ENCODE measurements at regions not wholly inside any gene's neighbourhood (a gene's known extent, or its start where the extent isn't known, plus 50 kb on each side); places are given as distances from the start of the nearest gene placed in this dataset.

GRCh38 chr2:129906861-129907235, 72.6 kb upstream of the RAB6C start:
- no peak for DNase-seq
- Histone ChIP-seq H3K4me3 (no peak overlapping the region), H3K36me3 (no peaks in the 10 kb centered on the region), H3K4me1 (ENCODE audit: insufficient read depth) (no peaks in the 10 kb centered on the region), H3K27ac (no peak overlapping the region), H3K27me3 (no peaks in the 10 kb centered on the region), H3K9me3 (no peaks in the 10 kb centered on the region)
- TF ChIP-seq, protein P1, sequence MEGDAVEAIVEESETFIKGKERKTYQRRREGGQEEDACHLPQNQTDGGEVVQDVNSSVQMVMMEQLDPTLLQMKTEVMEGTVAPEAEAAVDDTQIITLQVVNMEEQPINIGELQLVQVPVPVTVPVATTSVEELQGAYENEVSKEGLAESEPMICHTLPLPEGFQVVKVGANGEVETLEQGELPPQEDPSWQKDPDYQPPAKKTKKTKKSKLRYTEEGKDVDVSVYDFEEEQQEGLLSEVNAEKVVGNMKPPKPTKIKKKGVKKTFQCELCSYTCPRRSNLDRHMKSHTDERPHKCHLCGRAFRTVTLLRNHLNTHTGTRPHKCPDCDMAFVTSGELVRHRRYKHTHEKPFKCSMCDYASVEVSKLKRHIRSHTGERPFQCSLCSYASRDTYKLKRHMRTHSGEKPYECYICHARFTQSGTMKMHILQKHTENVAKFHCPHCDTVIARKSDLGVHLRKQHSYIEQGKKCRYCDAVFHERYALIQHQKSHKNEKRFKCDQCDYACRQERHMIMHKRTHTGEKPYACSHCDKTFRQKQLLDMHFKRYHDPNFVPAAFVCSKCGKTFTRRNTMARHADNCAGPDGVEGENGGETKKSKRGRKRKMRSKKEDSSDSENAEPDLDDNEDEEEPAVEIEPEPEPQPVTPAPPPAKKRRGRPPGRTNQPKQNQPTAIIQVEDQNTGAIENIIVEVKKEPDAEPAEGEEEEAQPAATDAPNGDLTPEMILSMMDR (IDR thresholded peaks at IDR 0.05), result no peak
- no peak for TF ChIP-seq EP300 (IDR thresholded peaks at IDR 0.05)
- intact Hi-C loops (cut with DNase I), result no loop called here
- WGBS, 3 donors, result 39 to 45% (median 41%) methylated on average over 11 of the region's 11 CpGs

- no peak for DNase-seq
Observed at GRCh38 chr2:129907256-129907998, 72.0 kb upstream of the RAB6C start.

DNA sequence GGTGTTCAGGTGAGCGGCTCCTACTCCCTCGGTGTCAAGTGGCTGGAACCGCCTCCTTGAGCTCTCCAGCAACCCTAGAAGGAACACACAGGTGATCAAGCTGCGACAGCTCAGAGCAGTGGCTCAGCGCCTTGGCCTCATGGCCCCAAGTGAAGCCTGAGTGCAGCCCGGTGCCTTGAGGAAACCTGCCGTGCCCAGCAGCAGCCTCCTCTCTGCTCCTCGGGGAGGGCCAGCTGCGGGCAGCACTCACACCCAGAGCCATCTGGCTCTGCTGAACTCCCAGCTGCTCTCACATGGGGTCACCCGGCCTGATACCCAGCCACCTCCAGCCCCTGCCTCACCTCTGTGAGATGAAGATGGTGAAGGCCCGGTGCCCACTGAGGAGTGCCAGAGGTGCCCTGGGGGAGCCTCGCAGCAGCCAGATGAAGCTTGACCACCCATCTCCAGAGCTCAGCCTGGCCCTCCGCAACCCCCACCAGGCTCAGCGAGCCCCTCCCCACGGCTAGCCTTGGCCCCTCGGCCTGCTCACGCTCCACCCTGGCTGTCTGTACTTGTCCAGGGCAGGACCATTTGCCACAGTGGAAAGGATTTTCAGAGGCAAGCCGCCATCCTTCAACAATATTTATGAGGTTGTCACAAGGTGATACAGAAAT, 70.6 kb upstream of the RAB6C start:
- H3K4me1 ChIP-seq (ENCODE audit: insufficient read depth), result no peaks in the 10 kb centered on the region
- intact Hi-C loops (cut with DNase I), result no loop called here
- no peaks in the 10 kb centered on the region for H3K27me3 ChIP-seq
- no peaks in the 10 kb centered on the region for H3K36me3 ChIP-seq
- TF ChIP-seq, protein P1 (IDR thresholded peaks at IDR 0.05), result no peak
- TF ChIP-seq EP300 (IDR thresholded peaks at IDR 0.05) (no peak), POLR2A (IDR thresholded peaks at IDR 0.05) (no peak)
- H3K4me3 ChIP-seq, result no peak overlapping the region
- WGBS, 3 donors, result 69 to 77% (median 71%) methylated on average over 12 to 18 of the region's 18 CpGs
- H3K9me3 ChIP-seq, result no peaks in the 10 kb centered on the region
- no peak overlapping the region for H3K27ac ChIP-seq
- DNase-seq, result no peak

More at GRCh38 chr2:129907256-129907998, 72.0 kb upstream of the RAB6C start:
- WGBS, 3 donors, result 72 to 81% (median 76%) methylated on average over 13 of the region's 13 CpGs
- no peaks in the 10 kb centered on the region for H3K36me3 ChIP-seq
- no peak overlapping the region for H3K27ac ChIP-seq
- no peaks in the 10 kb centered on the region for H3K9me3 ChIP-seq
- TF ChIP-seq, protein P1 (IDR thresholded peaks at IDR 0.05), result no peak
- TF ChIP-seq EP300 (IDR thresholded peaks at IDR 0.05), result no peak
- H3K27me3 ChIP-seq, result no peaks in the 10 kb centered on the region
- intact Hi-C loops (cut with DNase I), result no loop called here
- H3K4me1 ChIP-seq (ENCODE audit: insufficient read depth), result no peaks in the 10 kb centered on the region
- no peak overlapping the region for H3K4me3 ChIP-seq

DNA sequence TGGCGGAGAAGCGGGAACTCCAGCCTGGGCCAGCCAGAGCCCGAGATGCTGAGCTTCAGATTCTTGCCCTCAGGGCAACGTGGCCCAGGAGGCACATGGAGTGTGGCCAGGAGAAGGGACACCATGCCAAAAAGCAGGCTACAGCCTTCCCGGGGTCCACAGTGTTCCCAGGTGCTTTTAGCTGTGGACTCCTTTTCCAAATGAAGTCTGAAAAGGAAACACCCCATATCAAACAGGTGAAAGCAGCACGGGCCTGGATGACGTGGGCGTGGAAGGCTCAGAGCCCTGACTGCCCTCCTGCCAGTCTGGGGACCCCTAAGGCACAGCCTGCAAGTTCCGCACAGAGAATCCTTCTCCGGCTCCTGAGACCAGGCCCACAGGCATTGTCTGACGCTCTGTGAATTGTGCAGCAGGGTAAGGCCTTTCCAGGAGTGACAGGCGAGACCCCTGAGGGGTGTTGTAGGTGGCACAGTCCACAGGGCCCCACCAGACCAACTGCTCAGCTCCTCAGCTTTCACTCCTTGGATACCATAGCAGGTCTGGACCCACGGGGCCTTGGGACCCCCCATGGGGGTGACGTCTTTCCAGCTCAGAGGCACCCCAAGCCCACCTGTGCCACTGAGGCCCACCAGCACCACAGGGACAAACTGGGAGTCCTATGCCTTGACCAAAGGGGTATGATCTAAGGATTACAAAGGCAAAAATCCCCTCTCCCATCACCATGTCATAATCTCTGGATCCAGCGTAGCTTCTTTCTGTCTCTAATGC, 69.6 kb upstream of the RAB6C start:
- H3K9me3 ChIP-seq, result no peaks in the 10 kb centered on the region
- H3K27ac ChIP-seq, result no peak overlapping the region
- H3K4me1 ChIP-seq (ENCODE audit: insufficient read depth), result no peaks in the 10 kb centered on the region
- TF ChIP-seq, protein P1 (IDR thresholded peaks at IDR 0.05), result no peak
- TF ChIP-seq EP300 (IDR thresholded peaks at IDR 0.05), result no peak
- no peak for TF ChIP-seq POLR2A (IDR thresholded peaks at IDR 0.05)
- 77 to 82% (median 80%) methylated on average over 15 of the region's 15 CpGs for WGBS, 3 donors
- no peaks in the 10 kb centered on the region for H3K27me3 ChIP-seq
- no peak overlapping the region for H3K4me3 ChIP-seq
- no peak for DNase-seq
- H3K36me3 ChIP-seq, result no peaks in the 10 kb centered on the region
- intact Hi-C loops (cut with DNase I), result no loop called here

Data from ovary (tissue), 7 donors.